Panc1 (cell line): ENCODE measurements at regions not wholly inside any gene's neighbourhood (a gene's known extent, or its start where the extent isn't known, plus 50 kb on each side); places are given as distances from the start of the nearest gene placed in this dataset.

ENCODE experiments used
- ATAC-seq: fragments of 200-7000 bp; cut with Tn5 transposase; 2 replicates; pipeline ENCODE4 v1.9.1; 2020; ENCODE audit warnings: mild to moderate bottlenecking, moderate library complexity
- BruUV-seq: library from RNA; stranded (reverse); fragments of 400-500 nt; replicated peaks from 2 replicates; lab custom pipeline; 2021; lab: Mats Ljungman, UMichigan
- CTCF ChIA-PET: fragments of 300-600 bp; sonication (Branson Sonifier 250); formaldehyde crosslinking; loops from one replicate; lab custom pipeline; 2022; ENCODE audit warnings: antibody characterized with exemption; lab: Charles Lee
- POLR2A ChIA-PET: fragments of 300-600 bp; sonication (Branson Sonifier 250); formaldehyde crosslinking; loops from one replicate; lab custom pipeline; 2022; ENCODE audit warnings: antibody characterized with exemption; lab: Charles Lee
- DNase-seq: peaks from one replicate; pipeline ENCODE4 v3.0.0-alpha.2; 2010; ENCODE audit warnings: low read depth, low spot score
- H3K27ac ChIP-seq: 2 replicates; pipeline ENCODE4 v1.5.1; 2011; ENCODE audit warnings: mild to moderate bottlenecking, low read length, inconsistent platforms
- H3K27me3 ChIP-seq: fragments of 200-500 bp; sonication (Bioruptor generic); 2 replicates; pipeline ENCODE4 v1.6.0; 2014; ENCODE audit warnings: low read length, inconsistent platforms; ENCODE audit not compliant: control insufficient read depth, insufficient read depth
- H3K36me3 ChIP-seq: fragments of 200-500 bp; sonication (Bioruptor generic); 2 replicates; pipeline ENCODE4 v1.5.1; 2014; ENCODE audit warnings: inconsistent platforms, mild to moderate bottlenecking, low read length, moderate library complexity; ENCODE audit not compliant: control insufficient read depth, insufficient read depth
- H3K4me1 ChIP-seq: 2 replicates; pipeline ENCODE4 v1.5.1; 2011; ENCODE audit warnings: inconsistent platforms, mild to moderate bottlenecking, low read length, moderate library complexity; ENCODE audit not compliant: control insufficient read depth, insufficient read depth
- H3K4me3 ChIP-seq, 2 experiments: 2 replicates each; pipeline ENCODE4 v1.5.1; 2011 to 2012; ENCODE audit warnings: low read depth in 2 of 2, low read length in 2 of 2, mild to moderate bottlenecking in 2 of 2, inconsistent platforms in 1 of 2, moderate library complexity in 1 of 2
- H3K9me3 ChIP-seq: fragments of 200-500 bp; sonication (Bioruptor generic); 2 replicates; pipeline ENCODE4 v1.5.1; 2014; ENCODE audit warnings: low read depth, mild to moderate bottlenecking, inconsistent platforms, low read length, moderate library complexity; ENCODE audit not compliant: control insufficient read depth, insufficient read depth
- CTCF ChIP-seq: fragments of 450-650 bp; IDR thresholded peaks from 2 replicates; pipeline ENCODE4 v1.5.1; 2017; ENCODE audit warnings: mild to moderate bottlenecking
- POLR2AphosphoS5 ChIP-seq: IDR thresholded peaks from 2 replicates; pipeline ENCODE4 v1.6.1; 2012; ENCODE audit warnings: mild to moderate bottlenecking, low read depth, low read length, moderate library complexity
- SIN3A ChIP-seq: IDR thresholded peaks from 2 replicates; pipeline ENCODE4 v1.6.1; 2012; ENCODE audit warnings: low read depth, mild to moderate bottlenecking, low read length, moderate library complexity, borderline replicate concordance; ENCODE audit not compliant: insufficient read depth
- TCF7L2 ChIP-seq: IDR thresholded peaks from 2 replicates; pipeline ENCODE4 v1.6.1; 2011; ENCODE audit warnings: mild to moderate bottlenecking, low read depth, low read length, inconsistent platforms
- in situ Hi-C: cut with HindIII; loops from 2 replicates; pipeline ENCODE4 v1.10.0; 2016; ENCODE audit warnings: low sequenced_read_pairs, low pct_unique_long_range_greater_than_20kb
- intact Hi-C: fragments of 100-400 bp; cut with micrococcal nuclease; formaldehyde crosslinking; loops from one replicate; pipeline ENCODE4 v1.10.0; 2022; ENCODE audit not compliant: unreplicated experiment
- TF ChIP-seq, protein P1 (sequence below), 2 experiments: IDR thresholded peaks; 2 replicates each; pipeline ENCODE4 v1.6.1; 2011 to 2012; ENCODE audit warnings: low read depth in 2 of 2, control low read depth in 1 of 2, low read length in 1 of 2, mild to moderate bottlenecking in 1 of 2, moderate library complexity in 1 of 2; ENCODE audit not compliant: insufficient read depth in 1 of 2

- DNase-seq (no peak), ATAC-seq (no peak)
- no TSS peak for BruUV-seq
- in situ Hi-C loops, result no loop called here
- H3K9me3 ChIP-seq, result no peaks in the 10 kb centered on the region
- H3K27me3 ChIP-seq, result no peaks in the 10 kb centered on the region
- H3K36me3 ChIP-seq, result no peaks in the 10 kb centered on the region
- H3K27ac ChIP-seq, result no peak overlapping the region
- H3K4me3 ChIP-seq, result no peak overlapping the region
- no peak for TF ChIP-seq CTCF
- TF ChIP-seq, protein P1, sequence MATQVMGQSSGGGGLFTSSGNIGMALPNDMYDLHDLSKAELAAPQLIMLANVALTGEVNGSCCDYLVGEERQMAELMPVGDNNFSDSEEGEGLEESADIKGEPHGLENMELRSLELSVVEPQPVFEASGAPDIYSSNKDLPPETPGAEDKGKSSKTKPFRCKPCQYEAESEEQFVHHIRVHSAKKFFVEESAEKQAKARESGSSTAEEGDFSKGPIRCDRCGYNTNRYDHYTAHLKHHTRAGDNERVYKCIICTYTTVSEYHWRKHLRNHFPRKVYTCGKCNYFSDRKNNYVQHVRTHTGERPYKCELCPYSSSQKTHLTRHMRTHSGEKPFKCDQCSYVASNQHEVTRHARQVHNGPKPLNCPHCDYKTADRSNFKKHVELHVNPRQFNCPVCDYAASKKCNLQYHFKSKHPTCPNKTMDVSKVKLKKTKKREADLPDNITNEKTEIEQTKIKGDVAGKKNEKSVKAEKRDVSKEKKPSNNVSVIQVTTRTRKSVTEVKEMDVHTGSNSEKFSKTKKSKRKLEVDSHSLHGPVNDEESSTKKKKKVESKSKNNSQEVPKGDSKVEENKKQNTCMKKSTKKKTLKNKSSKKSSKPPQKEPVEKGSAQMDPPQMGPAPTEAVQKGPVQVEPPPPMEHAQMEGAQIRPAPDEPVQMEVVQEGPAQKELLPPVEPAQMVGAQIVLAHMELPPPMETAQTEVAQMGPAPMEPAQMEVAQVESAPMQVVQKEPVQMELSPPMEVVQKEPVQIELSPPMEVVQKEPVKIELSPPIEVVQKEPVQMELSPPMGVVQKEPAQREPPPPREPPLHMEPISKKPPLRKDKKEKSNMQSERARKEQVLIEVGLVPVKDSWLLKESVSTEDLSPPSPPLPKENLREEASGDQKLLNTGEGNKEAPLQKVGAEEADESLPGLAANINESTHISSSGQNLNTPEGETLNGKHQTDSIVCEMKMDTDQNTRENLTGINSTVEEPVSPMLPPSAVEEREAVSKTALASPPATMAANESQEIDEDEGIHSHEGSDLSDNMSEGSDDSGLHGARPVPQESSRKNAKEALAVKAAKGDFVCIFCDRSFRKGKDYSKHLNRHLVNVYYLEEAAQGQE (IDR thresholded peaks at IDR 0.05; ENCODE audit: insufficient read depth in 1 of 2, low read depth in 2 of 2, low read length in 1 of 2), result no peak
- TF ChIP-seq POLR2AphosphoS5, result no peak
- TF ChIP-seq SIN3A, result no peak
- no peak for TF ChIP-seq TCF7L2
- no peaks in the 10 kb centered on the region for H3K4me1 ChIP-seq
- intact Hi-C loops, result no loop called here
- ChIA-PET POLR2A (no interaction called here), CTCF (no interaction called here)
Observed at GRCh38 chr4:58935332-58935731, 1825.1 kb upstream of the IGFBP7 start.

GRCh38 chr4:58936436-58936835 lies 1826.3 kb upstream of the IGFBP7 start:
- TF ChIP-seq SIN3A, result no peak
- TF ChIP-seq, protein P1 (IDR thresholded peaks at IDR 0.05; ENCODE audit: insufficient read depth in 1 of 2, low read depth in 2 of 2, low read length in 1 of 2), result no peak
- TF ChIP-seq CTCF, result no peak
- no peak for TF ChIP-seq TCF7L2
- no peak for TF ChIP-seq POLR2AphosphoS5
- no TSS peak for BruUV-seq
- ChIA-PET POLR2A (no interaction called here), CTCF (no interaction called here)
- DNase-seq (no peak), ATAC-seq (no peak)
- in situ Hi-C loops, result no loop called here
- H3K27me3 ChIP-seq, result no peaks in the 10 kb centered on the region
- no peak overlapping the region for H3K4me3 ChIP-seq
- no peak overlapping the region for H3K27ac ChIP-seq
- intact Hi-C loops, result no loop called here
- H3K9me3 ChIP-seq, result no peaks in the 10 kb centered on the region
- H3K36me3 ChIP-seq, result no peaks in the 10 kb centered on the region
- no peaks in the 10 kb centered on the region for H3K4me1 ChIP-seq
